HG03139 (cell line): ENCODE measurements at regions not wholly inside any gene's neighbourhood (a gene's known extent, or its start where the extent isn't known, plus 50 kb on each side); places are given as distances from the start of the nearest gene placed in this dataset.
"Not testable (repeated sequence)": the region's sequence is repeated elsewhere in the genome, so short reads cannot be mapped to it uniquely, and the experiment has no call there.

Source experiments
- ATAC-seq: cut with Tn5 transposase; IDR thresholded peaks from one replicate; pipeline ENCODE4 v1.9.1; 2021; ENCODE audit not compliant: unreplicated experiment

DNA sequence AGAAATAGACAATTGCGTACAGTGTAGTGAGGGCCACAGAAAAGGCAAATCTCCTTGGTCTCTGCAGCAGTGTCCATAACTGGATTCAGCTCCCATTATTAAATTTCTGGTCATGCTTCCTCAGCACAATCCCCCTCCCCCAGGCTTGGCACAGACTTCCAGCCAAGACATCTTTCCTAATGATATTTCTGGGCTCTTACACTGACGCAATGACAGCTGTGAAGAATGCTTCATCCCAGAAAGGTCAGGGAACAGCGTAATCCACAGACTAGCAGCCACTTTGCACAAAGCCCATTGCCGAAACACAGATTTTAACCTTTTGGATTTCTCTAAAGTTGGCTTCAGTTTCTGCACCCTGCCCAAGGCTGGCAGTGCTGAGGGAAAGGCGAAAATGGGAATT, 597.6 kb upstream of the CPEB2 start:
- ATAC-seq: no peak

- ATAC-seq: no peak
Observed at GRCh38 chr4:14410516-14410915, 591.8 kb upstream of the CPEB2 start.

GRCh38 chr4:14415146-14415545, 587.1 kb upstream of the CPEB2 start:
- no peak for ATAC-seq

- no peak for ATAC-seq
Observed at GRCh38 chr4:14419516-14419915, 582.8 kb upstream of the CPEB2 start.

DNA sequence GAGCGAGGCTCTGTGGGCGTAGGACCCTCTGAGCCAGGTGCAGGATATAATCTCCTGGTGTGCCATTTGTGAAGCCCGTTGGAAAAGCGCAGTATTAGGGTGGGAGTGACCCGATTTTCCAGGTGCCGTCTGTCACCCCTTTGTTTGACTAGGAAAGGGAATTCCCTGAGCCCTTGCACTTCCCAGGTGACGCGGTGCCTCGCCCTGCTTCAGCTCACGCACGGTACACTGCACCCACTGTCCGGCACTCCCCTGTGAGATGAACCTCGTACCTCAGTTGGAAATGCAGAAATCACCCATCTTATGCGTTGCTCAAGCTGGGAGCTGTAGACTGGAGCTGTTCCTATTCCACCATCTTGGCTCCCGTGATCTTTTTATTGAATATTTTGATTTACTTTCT, 576.0 kb upstream of the CPEB2 start:
- not testable (repeated sequence) for ATAC-seq

GRCh38 chr4:14428125-14428524, 574.2 kb upstream of the CPEB2 start:
- no peak for ATAC-seq

DNA sequence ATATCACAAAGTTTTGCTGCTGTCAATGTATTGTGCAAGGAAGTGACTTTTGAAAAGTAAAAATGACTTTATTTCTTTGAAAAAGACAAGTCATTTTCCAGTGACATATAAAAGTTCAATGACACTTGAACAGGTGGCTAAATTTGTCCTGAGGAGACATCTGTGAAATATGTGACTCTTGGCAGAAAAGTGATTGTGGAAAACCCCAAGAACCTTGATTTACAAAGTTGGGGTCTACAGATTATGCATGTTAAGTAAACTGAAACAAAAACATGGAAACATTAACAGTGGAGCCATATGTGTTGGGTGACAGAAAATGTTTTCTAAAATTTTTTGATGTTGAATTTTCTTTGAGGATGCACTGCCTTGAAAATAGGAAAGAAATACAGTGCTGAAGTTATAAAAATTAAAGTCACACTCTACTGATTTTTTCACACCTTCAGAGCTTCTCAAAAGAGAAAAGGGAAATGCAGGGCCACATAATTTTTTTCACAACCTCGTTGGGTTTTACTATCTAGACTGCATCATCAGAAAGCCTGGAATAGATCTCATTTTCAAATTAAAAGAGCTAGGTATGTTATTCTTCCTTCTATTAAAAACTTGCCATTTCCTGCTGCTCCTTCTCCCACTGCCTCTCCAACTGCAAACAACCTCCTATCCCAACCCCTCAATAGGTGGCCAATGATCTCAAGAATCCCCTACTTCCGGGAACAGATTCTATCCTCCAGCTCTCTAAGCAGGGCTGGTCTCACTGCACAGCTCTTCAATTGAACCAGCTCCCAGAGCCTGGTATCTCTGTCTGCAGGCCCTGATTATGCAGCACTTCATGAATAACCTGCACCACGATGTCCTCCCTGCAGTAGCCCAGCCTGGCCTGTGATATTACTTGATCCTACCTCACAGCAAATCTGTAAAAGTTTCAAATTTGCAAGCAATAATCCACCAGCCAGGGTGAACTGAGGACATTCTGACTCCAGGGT, 570.8 kb upstream of the CPEB2 start:
- no peak for ATAC-seq

GRCh38 chr4:14434483-14434882, 567.8 kb upstream of the CPEB2 start:
- no peak for ATAC-seq

DNA sequence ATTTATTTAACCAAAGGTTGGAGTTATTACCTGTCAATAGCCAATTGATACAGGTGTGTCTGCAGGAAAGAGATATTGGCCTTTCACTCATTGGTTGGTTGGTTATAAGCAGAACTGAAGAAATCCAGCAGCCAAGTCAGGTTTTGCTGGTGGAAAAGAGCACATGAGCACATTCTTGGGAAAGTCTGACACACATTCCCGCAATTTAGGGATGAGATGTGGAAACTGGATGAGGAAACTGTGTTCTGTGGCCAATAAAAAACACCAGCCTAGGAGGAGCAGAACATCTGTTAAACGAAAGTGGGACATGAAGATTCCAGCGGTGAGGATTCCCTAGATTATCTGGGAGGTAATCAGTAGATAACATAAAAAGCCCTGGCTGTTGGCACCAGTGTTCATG, 567.4 kb upstream of the CPEB2 start:
- ATAC-seq: no peak

DNA sequence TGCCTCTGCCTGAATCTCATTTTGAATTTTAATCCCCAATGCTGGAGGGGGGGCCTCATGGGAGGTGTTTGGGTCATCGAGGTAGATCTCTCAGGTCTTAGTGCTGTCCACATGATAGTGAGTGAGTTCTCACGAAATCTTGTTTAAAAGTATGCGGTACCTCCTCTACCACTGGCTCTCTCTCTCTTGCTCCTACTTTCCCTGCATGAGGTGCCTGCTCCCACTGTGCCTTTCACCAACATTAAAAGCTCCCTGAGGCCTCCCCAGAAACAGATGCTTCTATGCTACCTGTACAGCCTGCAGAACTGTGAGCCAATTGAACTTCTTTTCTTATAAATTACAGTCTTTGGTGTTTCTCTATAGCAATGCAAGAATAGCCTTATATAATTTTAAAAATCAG, 560.7 kb upstream of the CPEB2 start:
- ATAC-seq: no peak

DNA sequence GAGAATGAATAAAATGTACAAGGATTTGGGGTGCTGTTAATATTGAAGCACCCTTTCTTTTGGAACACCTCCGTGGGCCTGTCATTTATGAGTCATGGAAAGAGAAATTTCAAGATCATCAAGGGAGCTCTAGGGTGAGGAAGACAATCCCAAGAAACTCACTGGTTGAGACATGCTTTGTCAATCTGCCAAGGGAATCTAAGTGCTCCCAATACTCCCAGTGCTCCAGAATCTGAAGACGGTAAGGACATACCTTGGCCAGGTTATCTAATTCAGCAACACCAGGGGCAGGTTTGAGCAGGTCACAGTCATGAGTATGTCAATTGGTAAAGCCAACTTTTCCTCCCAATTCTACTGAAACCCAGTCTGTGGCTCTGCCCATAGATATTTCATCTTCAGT, 556.4 kb upstream of the CPEB2 start:
- no peak for ATAC-seq

DNA sequence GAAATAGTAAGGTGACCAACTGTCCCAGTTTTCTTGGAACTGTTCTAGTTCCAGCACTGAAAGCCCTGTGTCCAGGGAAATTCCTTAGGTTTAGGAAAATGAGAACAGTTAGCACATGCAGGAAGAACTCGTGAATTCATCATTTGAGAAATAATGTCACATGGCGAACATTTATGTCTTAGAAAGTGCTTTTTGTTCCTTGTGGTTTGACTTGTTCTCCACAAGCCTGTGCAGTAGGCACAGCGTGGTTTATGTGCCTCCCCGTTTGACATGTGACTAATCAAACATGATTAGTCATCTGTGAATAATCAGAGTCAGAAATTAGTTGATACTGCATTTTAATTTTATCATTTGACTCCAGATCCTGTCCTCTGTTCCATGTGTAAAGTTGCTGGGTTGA, 556.0 kb upstream of the CPEB2 start:
- ATAC-seq: no peak

GRCh38 chr4:14446904-14447303, 555.4 kb upstream of the CPEB2 start:
- no peak for ATAC-seq

- ATAC-seq: no peak
Observed at GRCh38 chr4:14449308-14449707, 553.0 kb upstream of the CPEB2 start.

DNA sequence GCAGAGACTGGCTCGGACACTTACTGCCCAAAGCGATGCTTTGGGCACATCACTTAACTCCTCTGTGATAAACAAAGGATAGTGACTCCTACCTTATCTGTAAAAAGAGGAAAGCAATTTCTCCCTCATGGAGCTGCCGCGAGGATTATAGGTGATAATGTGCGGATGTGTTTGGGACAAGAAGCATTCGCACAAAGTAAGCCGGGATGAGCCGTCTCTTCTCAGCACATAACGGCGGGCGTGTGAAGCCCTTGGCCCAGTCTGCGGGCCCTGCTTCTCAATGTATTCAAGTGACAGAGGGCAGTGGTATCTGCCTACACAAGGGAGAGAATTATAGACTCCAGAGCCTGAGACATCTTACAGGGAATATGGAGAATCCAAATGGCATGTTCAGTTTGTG, 550.3 kb upstream of the CPEB2 start:
- ATAC-seq: no peak

- no peak for ATAC-seq
Observed at GRCh38 chr4:14452764-14453163, 549.5 kb upstream of the CPEB2 start.

GRCh38 chr4:14458463-14458862, 543.8 kb upstream of the CPEB2 start:
- no peak for ATAC-seq

- ATAC-seq: no peak
Observed at GRCh38 chr4:14465057-14465456, 537.2 kb upstream of the CPEB2 start.

GRCh38 chr4:14465507-14465906, 536.8 kb upstream of the CPEB2 start:
- no peak for ATAC-seq

DNA sequence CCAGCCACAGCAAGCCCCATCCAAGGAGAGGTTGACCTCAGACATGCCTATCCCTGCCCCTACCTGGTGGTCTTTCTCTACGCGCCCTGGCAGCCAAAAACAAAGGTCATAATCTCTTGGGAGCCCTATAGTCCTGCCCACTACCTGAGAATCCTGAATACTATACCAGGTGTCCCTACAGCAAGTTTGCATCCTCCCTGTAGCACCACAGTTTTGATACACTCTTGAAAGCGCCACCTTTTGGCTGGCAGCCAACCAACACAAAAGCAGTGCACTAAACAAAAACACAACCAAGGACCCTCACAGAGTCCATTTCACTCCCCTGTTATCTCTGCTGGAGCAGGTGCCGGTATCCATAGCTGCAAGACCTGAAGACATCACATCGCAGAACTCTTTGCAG, 523.8 kb upstream of the CPEB2 start:
- ATAC-seq: no peak

- no peak for ATAC-seq
Observed at GRCh38 chr4:14496408-14496807, 505.9 kb upstream of the CPEB2 start.

GRCh38 chr4:14496969-14497368, 505.3 kb upstream of the CPEB2 start:
- ATAC-seq: no peak

DNA sequence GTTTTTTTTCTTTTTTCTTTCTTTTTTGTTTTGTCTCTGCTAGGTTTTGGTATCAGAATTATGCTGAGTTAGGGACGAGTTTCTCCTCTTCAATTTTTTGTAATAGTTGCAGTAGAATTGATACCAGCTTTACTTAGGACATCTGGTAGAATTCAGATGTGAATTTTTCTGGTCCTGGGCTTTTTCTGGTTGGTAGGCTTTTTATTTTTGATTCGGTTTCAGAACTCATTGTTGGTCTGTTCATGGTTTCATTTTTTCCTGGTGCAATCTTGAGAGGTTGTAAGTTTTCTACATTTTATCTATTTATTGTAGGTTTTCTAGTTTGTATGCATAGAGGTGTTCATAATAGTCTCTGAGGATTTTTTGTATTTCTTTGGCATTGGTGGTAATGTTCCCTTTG, 498.1 kb upstream of the CPEB2 start:
- ATAC-seq: no peak
